ENCODE measurements at regions not wholly inside any gene's neighbourhood (a gene's known extent, or its start where the extent isn't known, plus 50 kb on each side); places are given as distances from the start of the nearest gene placed in this dataset.

DNA sequence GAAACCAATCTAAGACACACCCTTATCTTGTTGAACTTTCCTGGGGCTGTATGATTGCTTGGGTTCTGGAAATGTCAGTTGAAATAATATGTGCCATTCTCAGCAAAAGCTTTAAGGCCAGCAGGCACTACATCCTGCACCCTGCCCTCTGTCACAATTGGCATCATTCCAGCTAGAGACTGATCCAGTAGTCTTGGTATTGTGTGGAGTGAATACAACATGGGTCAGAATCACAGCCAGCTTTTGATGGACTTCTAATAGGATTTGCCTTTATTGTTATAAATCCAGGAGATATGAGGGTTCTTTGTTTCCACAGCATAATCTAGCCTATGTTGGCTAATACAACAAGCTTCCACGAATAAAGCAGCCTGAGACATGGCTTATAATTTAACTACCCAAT is 617.0 kb upstream of the CDH2 start:
- Histone ChIP-seq H3K36me3 (ENCODE audit: control insufficient read depth in 2 of 2, insufficient read depth in 1 of 2, low read length in 2 of 2) (no peaks in the 10 kb centered on the region), H3K4me1 (ENCODE audit: control insufficient read depth, insufficient read depth, low read length) (no peaks in the 10 kb centered on the region), H3K9me3 (ENCODE audit: control insufficient read depth, insufficient read depth, low read depth, low read length) (no peaks in the 10 kb centered on the region), H3K4me3 (ENCODE audit: low read depth, low read length) (no peak overlapping the region), H3K27ac (ENCODE audit: extremely low read depth, low read depth, low read length) (no peak overlapping the region)
- TF ChIP-seq, protein P1, sequence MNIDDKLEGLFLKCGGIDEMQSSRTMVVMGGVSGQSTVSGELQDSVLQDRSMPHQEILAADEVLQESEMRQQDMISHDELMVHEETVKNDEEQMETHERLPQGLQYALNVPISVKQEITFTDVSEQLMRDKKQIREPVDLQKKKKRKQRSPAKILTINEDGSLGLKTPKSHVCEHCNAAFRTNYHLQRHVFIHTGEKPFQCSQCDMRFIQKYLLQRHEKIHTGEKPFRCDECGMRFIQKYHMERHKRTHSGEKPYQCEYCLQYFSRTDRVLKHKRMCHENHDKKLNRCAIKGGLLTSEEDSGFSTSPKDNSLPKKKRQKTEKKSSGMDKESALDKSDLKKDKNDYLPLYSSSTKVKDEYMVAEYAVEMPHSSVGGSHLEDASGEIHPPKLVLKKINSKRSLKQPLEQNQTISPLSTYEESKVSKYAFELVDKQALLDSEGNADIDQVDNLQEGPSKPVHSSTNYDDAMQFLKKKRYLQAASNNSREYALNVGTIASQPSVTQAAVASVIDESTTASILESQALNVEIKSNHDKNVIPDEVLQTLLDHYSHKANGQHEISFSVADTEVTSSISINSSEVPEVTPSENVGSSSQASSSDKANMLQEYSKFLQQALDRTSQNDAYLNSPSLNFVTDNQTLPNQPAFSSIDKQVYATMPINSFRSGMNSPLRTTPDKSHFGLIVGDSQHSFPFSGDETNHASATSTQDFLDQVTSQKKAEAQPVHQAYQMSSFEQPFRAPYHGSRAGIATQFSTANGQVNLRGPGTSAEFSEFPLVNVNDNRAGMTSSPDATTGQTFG (tag by site-specific recombination; IDR thresholded peaks at IDR 0.05; ENCODE audit: borderline replicate concordance) = no peak
- TF ChIP-seq ZXDB (tag by site-specific recombination; IDR thresholded peaks at IDR 0.05) (no peak), KLF1 (tag by site-specific recombination; IDR thresholded peaks at IDR 0.05) (no peak)
- CTCF ChIA-PET = interaction anchor here (2.0 kb wide), 1 partner anchor 11 kb away, joined by 5 read pairs; no protein-coding TSS in a partner anchor
- POLR2A ChIA-PET = no interaction called here

DNA sequence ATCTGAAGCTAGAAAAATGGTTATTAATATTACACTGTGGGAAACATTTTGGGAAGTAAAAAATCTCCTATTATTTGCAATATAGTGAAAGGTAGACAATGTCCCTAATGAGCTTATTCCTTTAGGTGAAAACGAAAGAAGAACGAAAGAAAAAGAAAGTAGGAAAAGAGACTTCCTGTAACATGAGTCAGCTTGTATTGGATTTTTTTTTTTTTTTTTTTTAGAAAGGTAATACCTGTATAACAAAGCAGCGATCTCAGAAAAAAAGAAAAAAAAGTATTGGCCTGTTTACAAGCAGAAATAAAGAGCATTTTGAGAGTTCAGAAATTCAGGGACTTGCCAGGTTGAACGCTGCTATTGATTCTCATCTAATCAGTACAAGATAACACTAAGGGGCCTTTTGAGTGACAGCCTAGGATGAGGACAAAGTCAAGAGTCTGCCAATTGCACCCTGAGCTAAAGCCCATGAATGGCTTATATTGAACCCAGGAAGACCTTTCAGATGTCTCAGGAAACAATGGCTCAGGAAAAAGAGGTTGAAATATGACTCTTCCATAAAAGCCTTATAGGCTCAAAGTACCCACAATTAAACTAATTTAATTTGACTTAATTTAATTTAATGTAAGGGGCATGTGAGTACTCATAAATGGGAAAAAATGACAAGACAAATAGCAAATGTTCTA is 615.6 kb upstream of the CDH2 start:
- H3K4me3 ChIP-seq (ENCODE audit: low read depth, low read length) = no peak overlapping the region
- POLR2A ChIA-PET = interaction anchor here (0.6 kb wide), 1 partner anchor 58 kb away, joined by 5 read pairs; no protein-coding TSS in a partner anchor

GRCh38 chr18:28791101-28791500 is 614.2 kb upstream of the CDH2 start:
- Histone ChIP-seq H3K9me3 (ENCODE audit: control insufficient read depth, insufficient read depth, low read depth, low read length) (no peaks in the 10 kb centered on the region), H3K27ac (ENCODE audit: extremely low read depth, low read depth, low read length) (no peak overlapping the region), H3K4me3 (ENCODE audit: low read depth, low read length) (no peak overlapping the region), H3K36me3 (ENCODE audit: control insufficient read depth in 2 of 2, insufficient read depth in 1 of 2, low read length in 2 of 2) (no peaks in the 10 kb centered on the region), H3K4me1 (ENCODE audit: control insufficient read depth, insufficient read depth, low read length) (no peaks in the 10 kb centered on the region)
- ChIA-PET CTCF (no interaction called here), POLR2A (no interaction called here)
- TF ChIP-seq ZNF292 (tag by site-specific recombination; IDR thresholded peaks at IDR 0.05; ENCODE audit: borderline replicate concordance, low read depth) (no peak), ZNF660 (tag by site-specific recombination; IDR thresholded peaks at IDR 0.05) (no peak), ZNF518A (tag by site-specific recombination; conservative IDR thresholded peaks at IDR 0.05; ENCODE audit: low read depth) (no peak), PRDM1 (tag by site-specific recombination; IDR thresholded peaks at IDR 0.05) (no peak), ZNF26 (tag by site-specific recombination; IDR thresholded peaks at IDR 0.05) (no peak), ZNF202 (tag by site-specific recombination; IDR thresholded peaks at IDR 0.05; ENCODE audit: borderline replicate concordance) (no peak), GLIS1 (tag by site-specific recombination; IDR thresholded peaks at IDR 0.05) (no peak), ZNF768 (tag by site-specific recombination; IDR thresholded peaks at IDR 0.05) (no peak), ZNF654 (tag by site-specific recombination; IDR thresholded peaks at IDR 0.05; ENCODE audit: low read depth) (no peak), ZNF747 (tag by site-specific recombination; IDR thresholded peaks at IDR 0.05) (no peak), ZNF785 (tag by site-specific recombination; IDR thresholded peaks at IDR 0.05) (no peak)
- TF ChIP-seq, protein P2, sequence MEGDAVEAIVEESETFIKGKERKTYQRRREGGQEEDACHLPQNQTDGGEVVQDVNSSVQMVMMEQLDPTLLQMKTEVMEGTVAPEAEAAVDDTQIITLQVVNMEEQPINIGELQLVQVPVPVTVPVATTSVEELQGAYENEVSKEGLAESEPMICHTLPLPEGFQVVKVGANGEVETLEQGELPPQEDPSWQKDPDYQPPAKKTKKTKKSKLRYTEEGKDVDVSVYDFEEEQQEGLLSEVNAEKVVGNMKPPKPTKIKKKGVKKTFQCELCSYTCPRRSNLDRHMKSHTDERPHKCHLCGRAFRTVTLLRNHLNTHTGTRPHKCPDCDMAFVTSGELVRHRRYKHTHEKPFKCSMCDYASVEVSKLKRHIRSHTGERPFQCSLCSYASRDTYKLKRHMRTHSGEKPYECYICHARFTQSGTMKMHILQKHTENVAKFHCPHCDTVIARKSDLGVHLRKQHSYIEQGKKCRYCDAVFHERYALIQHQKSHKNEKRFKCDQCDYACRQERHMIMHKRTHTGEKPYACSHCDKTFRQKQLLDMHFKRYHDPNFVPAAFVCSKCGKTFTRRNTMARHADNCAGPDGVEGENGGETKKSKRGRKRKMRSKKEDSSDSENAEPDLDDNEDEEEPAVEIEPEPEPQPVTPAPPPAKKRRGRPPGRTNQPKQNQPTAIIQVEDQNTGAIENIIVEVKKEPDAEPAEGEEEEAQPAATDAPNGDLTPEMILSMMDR (tag by site-specific recombination; IDR thresholded peaks at IDR 0.05) = no peak

More for the DNA sequence above, 615.6 kb upstream of the CDH2 start:
- CTCF ChIA-PET = no interaction called here
- TF ChIP-seq ZNF558 (tag by site-specific recombination; IDR thresholded peaks at IDR 0.05) (no peak), ZNF350 (tag by site-specific recombination; IDR thresholded peaks at IDR 0.05) (no peak), ZNF335 (tag by site-specific recombination; conservative IDR thresholded peaks at IDR 0.05) (no peak), KLF1 (tag by site-specific recombination; IDR thresholded peaks at IDR 0.05) (no peak), ZNF76 (tag by site-specific recombination; IDR thresholded peaks at IDR 0.05; ENCODE audit: borderline replicate concordance, low read depth) (no peak), ZNF24 (tag by site-specific recombination; IDR thresholded peaks at IDR 0.05) (no peak), GLIS1 (tag by site-specific recombination; IDR thresholded peaks at IDR 0.05) (no peak), ZNF670 (tag by site-specific recombination; IDR thresholded peaks at IDR 0.05; ENCODE audit: low read depth) (no peak), ZNF571 (tag by site-specific recombination; IDR thresholded peaks at IDR 0.05) (no peak), ZNF501 (tag by site-specific recombination; IDR thresholded peaks at IDR 0.05) (no peak), ZSCAN16 (tag by site-specific recombination; IDR thresholded peaks at IDR 0.05) (no peak), ZNF214 (tag by site-specific recombination; IDR thresholded peaks at IDR 0.05; ENCODE audit: borderline replicate concordance) (no peak), TRIM28 (IDR thresholded peaks at IDR 0.05; ENCODE audit: borderline replicate concordance, low read length) (no peak)
- Histone ChIP-seq H3K4me1 (ENCODE audit: control insufficient read depth, insufficient read depth, low read length) (no peaks in the 10 kb centered on the region), H3K36me3 (ENCODE audit: control insufficient read depth in 2 of 2, insufficient read depth in 1 of 2, low read length in 2 of 2) (no peaks in the 10 kb centered on the region), H3K9me3 (ENCODE audit: control insufficient read depth, insufficient read depth, low read depth, low read length) (no peaks in the 10 kb centered on the region), H3K27ac (ENCODE audit: extremely low read depth, low read depth, low read length) (no peak overlapping the region)
